Kidney (tissue), 13 donors: ENCODE measurements at regions not wholly inside any gene's neighbourhood (a gene's known extent, or its start where the extent isn't known, plus 50 kb on each side); places are given as distances from the start of the nearest gene placed in this dataset.
"Not testable (repeated sequence)": the region's sequence is repeated elsewhere in the genome, so short reads cannot be mapped to it uniquely, and the experiment has no call there.

ENCODE experiments used
- DNase-seq, 5 donors: peaks; one replicate each; pipeline ENCODE4 v3.0.0-alpha.2; 2013 to 2020
- FAIRE-seq: peaks from 2 replicates; lab custom pipeline; 2012; peaks lifted over from hg19 to GRCh38; lab: Jason Lieb, UNC
- H3K27ac ChIP-seq, 2 donors: one replicate each; pipeline ENCODE4 v1.7.0; 2013; ENCODE audit warnings: low read depth in 2 of 2, low read length in 2 of 2, inconsistent platforms in 1 of 2
- H3K27me3 ChIP-seq: one replicate; pipeline ENCODE4 v1.7.1; 2013; ENCODE audit warnings: low read length, inconsistent platforms; ENCODE audit not compliant: control insufficient read depth, insufficient read depth
- H3K36me3 ChIP-seq, 3 donors: one replicate each; pipeline versions ENCODE4 v1.7.0 to v1.7.1; 2013; ENCODE audit warnings: low read length in 3 of 3, control low read depth in 1 of 3, inconsistent platforms in 1 of 3; ENCODE audit not compliant: insufficient read depth in 3 of 3, control insufficient read depth in 2 of 3
- H3K4me1 ChIP-seq, 3 donors: one replicate each; pipeline versions ENCODE4 v1.7.0 to v1.7.1; 2013; ENCODE audit warnings: low read length in 3 of 3, inconsistent platforms in 1 of 3, low read depth in 1 of 3; ENCODE audit not compliant: control insufficient read depth in 2 of 3, insufficient read depth in 2 of 3
- H3K4me3 ChIP-seq, 3 donors: one replicate each; pipeline versions ENCODE4 v1.7.0 to v1.8.1; 2013; ENCODE audit warnings: low read length in 3 of 3, control low read depth in 1 of 3, inconsistent platforms in 1 of 3
- H3K9ac ChIP-seq, 3 donors: one replicate each; pipeline versions ENCODE4 v1.7.0 to v1.7.1; 2013; ENCODE audit warnings: low read length in 3 of 3, control low read depth in 1 of 3, inconsistent platforms in 1 of 3
- H3K9me3 ChIP-seq, 3 donors: one replicate each; pipeline versions ENCODE4 v1.7.0 to v1.7.1; 2013; ENCODE audit warnings: low read length in 3 of 3, control low read depth in 1 of 3, inconsistent platforms in 1 of 3; ENCODE audit not compliant: control insufficient read depth in 2 of 3, insufficient read depth in 1 of 3
- intact Hi-C: fragments of 100-400 bp; cut with DNase I; formaldehyde crosslinking; loops from one replicate; pipeline ENCODE4 v1.11.1; 2022
- TF ChIP-seq, protein P1 (sequence below): IDR thresholded peaks from 3 replicates; pipeline ENCODE4 v1.5.1; 2012; ENCODE audit warnings: mild to moderate bottlenecking, moderate library complexity, borderline replicate concordance; ENCODE audit not compliant: insufficient read depth; ENCODE audit errors: extremely low read depth
- donor health status: control.
- donor health status: control.
- donor health status: control.
- donor health status: control.
- donor health status: control.
- donor health status: DM: yes; HTN: yes; CAD: no.
- donor health status: Normal renal cell carcinoma (clear cell type).

DNA sequence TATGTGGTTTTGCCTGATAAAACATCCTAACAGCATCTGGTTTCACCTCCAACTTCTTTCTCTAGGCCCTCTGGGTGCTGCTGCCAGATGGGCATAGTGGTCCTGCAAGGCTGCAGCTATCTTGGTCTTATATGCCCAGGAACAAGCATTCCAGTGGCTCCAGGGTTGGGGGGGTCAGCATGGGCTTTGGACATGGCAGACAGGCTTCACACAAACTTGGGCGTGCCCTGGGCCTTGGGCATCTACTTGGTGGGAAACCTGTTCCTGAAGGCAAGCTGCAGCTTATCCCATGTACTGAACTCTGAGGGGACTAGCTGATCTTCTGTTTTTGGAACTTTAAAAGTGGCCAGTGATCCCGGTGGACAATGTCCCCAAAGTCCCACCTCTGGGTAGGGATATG is 54.9 kb upstream of the ZNF678 start:
- Histone ChIP-seq H3K27me3 (no peaks in the 10 kb centered on the region), H3K9ac (no peak overlapping the region), H3K9me3 (no peaks in the 10 kb centered on the region), H3K4me1 (no peaks in the 10 kb centered on the region), H3K4me3 (no peak overlapping the region), H3K27ac (no peak overlapping the region), H3K36me3 (no peaks in the 10 kb centered on the region)
- no peak for FAIRE-seq
- TF ChIP-seq, protein P1, sequence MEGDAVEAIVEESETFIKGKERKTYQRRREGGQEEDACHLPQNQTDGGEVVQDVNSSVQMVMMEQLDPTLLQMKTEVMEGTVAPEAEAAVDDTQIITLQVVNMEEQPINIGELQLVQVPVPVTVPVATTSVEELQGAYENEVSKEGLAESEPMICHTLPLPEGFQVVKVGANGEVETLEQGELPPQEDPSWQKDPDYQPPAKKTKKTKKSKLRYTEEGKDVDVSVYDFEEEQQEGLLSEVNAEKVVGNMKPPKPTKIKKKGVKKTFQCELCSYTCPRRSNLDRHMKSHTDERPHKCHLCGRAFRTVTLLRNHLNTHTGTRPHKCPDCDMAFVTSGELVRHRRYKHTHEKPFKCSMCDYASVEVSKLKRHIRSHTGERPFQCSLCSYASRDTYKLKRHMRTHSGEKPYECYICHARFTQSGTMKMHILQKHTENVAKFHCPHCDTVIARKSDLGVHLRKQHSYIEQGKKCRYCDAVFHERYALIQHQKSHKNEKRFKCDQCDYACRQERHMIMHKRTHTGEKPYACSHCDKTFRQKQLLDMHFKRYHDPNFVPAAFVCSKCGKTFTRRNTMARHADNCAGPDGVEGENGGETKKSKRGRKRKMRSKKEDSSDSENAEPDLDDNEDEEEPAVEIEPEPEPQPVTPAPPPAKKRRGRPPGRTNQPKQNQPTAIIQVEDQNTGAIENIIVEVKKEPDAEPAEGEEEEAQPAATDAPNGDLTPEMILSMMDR = no peak
- intact Hi-C loops = no loop called here
- DNase-seq = no peak

DNA sequence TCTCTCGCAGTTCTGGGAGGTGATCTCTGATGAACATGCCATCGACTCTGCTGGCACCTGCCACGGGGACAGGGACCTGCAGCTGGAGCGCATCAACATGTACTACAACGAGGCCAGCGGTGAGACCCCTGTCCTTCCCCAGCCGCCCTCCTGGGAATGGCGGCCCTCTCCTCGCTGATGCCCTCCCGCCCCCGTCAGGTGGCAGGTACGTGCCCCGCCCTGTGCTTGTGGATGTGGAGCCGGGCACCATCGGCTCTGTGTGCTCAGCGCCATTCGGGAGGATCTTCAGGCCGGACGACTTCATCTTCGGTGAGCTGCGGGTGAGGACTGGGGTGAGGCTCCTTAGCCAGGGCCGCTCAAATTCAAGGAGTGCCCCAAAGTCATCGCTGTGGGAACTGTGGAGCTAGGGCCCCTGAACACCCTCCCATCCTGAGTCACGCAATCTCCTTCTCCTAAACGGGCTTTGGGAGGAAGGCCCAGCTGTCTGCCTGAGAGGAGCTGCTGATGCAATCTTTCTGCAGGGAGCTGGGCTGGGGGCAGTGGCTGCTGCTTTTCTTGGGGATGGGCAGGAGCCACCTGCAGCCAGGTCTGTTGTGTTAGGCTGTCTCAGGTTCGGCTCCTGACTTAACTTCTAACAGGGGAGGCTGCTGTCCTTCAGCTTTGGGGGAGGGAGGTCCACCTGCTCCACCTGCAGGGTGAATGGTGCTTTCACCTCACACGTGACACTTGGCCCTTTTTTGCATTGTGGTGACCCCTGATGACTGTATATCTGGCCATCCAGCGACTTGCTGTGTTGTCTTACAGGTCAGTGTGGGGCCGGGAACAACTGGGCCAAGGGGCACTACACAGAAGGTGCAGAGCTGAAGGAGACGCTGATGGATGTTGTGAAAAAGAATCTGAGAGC is 56.6 kb upstream of the ZNF678 start:
- H3K4me1 ChIP-seq, H3K9me3 ChIP-seq, H3K4me3 ChIP-seq, H3K27me3 ChIP-seq, H3K36me3 ChIP-seq, H3K9ac ChIP-seq, H3K27ac ChIP-seq, intact Hi-C loops, FAIRE-seq: not testable (repeated sequence)
- peak in 1 of 5 donors; percentile 35 for DNase-seq

DNA sequence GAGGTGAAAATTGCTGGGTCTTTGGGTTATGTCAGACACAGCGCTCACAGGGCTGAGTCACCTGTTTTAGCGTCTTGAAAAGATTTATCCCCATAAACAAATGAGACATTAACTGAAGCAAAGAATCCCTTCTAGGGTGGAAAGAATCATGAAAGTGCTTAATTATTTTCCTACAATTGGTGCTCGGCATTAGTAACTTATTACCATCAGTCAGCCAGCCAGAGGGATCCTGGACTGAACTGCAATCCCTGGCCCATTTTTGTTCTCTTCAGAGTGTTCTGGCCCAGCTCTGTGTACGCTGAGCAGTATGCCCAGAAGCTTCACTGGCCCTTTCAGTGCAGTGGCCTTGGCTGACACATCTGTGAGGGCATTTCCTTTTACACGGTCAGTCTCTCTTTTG is 67.3 kb upstream of the ZNF678 start:
- DNase-seq, H3K27me3 ChIP-seq, H3K4me1 ChIP-seq, H3K36me3 ChIP-seq, H3K4me3 ChIP-seq, H3K9me3 ChIP-seq, FAIRE-seq, intact Hi-C loops, H3K27ac ChIP-seq, H3K9ac ChIP-seq: not testable (repeated sequence)

DNA sequence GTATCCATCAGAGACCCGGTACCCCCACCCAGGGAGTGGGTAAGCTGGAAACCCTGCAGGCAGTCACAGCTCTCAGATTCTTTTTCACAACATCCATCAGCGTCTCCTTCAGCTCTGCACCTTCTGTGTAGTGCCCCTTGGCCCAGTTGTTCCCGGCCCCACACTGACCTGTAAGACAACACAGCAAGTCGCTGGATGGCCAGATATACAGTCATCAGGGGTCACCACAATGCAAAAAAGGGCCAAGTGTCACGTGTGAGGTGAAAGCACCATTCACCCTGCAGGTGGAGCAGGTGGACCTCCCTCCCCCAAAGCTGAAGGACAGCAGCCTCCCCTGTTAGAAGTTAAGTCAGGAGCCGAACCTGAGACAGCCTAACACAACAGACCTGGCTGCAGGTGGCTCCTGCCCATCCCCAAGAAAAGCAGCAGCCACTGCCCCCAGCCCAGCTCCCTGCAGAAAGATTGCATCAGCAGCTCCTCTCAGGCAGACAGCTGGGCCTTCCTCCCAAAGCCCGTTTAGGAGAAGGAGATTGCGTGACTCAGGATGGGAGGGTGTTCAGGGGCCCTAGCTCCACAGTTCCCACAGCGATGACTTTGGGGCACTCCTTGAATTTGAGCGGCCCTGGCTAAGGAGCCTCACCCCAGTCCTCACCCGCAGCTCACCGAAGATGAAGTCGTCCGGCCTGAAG is 69.3 kb upstream of the ZNF678 start:
- H3K27me3 ChIP-seq, H3K4me3 ChIP-seq, DNase-seq, FAIRE-seq, H3K9me3 ChIP-seq, H3K36me3 ChIP-seq, H3K9ac ChIP-seq, H3K4me1 ChIP-seq, H3K27ac ChIP-seq, intact Hi-C loops: not testable (repeated sequence)

DNA sequence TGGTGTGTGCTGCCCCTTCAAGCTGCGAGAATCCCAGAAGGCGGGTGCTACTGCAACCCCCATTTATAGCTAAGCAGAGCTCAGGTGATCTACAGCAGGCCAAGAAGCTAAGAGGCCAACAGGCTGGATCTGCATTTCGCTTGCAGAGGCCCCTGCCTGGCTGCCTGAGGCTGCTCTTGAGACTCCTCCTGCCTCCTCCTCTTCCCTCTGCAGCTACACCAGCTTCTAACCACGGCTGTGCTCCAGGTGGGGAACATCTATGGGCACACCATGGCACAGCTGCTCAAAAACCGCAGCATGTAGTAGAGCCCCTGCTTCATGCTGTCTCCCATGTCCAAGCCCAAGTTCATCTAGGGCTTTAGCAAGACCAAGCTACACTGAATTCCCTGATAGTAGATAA is 72.9 kb upstream of the ZNF678 start:
- no peaks in the 10 kb centered on the region for H3K36me3 ChIP-seq
- H3K4me1 ChIP-seq = no peaks in the 10 kb centered on the region
- no peak overlapping the region for H3K9ac ChIP-seq
- DNase-seq = no peak
- intact Hi-C loops = no loop called here
- no peak overlapping the region for H3K4me3 ChIP-seq
- no peak overlapping the region for H3K27ac ChIP-seq
- H3K27me3 ChIP-seq = no peaks in the 10 kb centered on the region
- FAIRE-seq = no peak
- no peaks in the 10 kb centered on the region for H3K9me3 ChIP-seq
- TF ChIP-seq, protein P1 = no peak
